HEK293 (cell line): ENCODE measurements at regions not wholly inside any gene's neighbourhood (a gene's known extent, or its start where the extent isn't known, plus 50 kb on each side); places are given as distances from the start of the nearest gene placed in this dataset.

Source experiments
- CTCF ChIA-PET: fragments of 350-600 bp; formaldehyde crosslinking; extraction: SDS; loops from one replicate; lab custom pipeline; 2021; ENCODE audit warnings: antibody characterized with exemption; lab: Yijun Ruan, JAX
- POLR2A ChIA-PET: fragments of 300-600 bp; formaldehyde crosslinking; extraction: SDS; loops from one replicate; lab custom pipeline; 2020; ENCODE audit warnings: antibody characterized with exemption, inconsistent platforms; lab: Yijun Ruan, JAX
- H3K27ac ChIP-seq: fragments of 200-500 bp; sonication (Bioruptor generic); 2 replicates; pipeline ENCODE4 v1.5.1; 2014; ENCODE audit warnings: low read depth, low read length, control low read depth, inconsistent platforms; ENCODE audit errors: extremely low read depth
- H3K36me3 ChIP-seq, 2 experiments: fragments of 200-500 bp in 1 of 2; sonication (Bioruptor generic) in 1 of 2; 1 replicate in 1 of 2; 2 replicates in 1 of 2; pipeline ENCODE4 v1.5.1; 2014 to 2017; ENCODE audit warnings: inconsistent platforms in 2 of 2, low read length in 2 of 2; ENCODE audit not compliant: control insufficient read depth in 2 of 2, insufficient read depth in 1 of 2
- H3K4me1 ChIP-seq: fragments of 200-500 bp; sonication (Bioruptor generic); 2 replicates; pipeline ENCODE4 v1.5.1; 2014; ENCODE audit warnings: mild to moderate bottlenecking, low read length, inconsistent platforms; ENCODE audit not compliant: control insufficient read depth, insufficient read depth
- H3K4me3 ChIP-seq: 2 replicates; pipeline ENCODE4 v1.5.1; 2011; ENCODE audit warnings: low read depth, mild to moderate bottlenecking, control low read depth, low read length, moderate library complexity
- H3K9me3 ChIP-seq: fragments of 200-500 bp; sonication (Bioruptor generic); 2 replicates; pipeline ENCODE4 v1.5.1; 2014; ENCODE audit warnings: low read depth, low read length, inconsistent platforms; ENCODE audit not compliant: control insufficient read depth, insufficient read depth
- HOXA7 ChIP-seq: sonication (generic); formaldehyde crosslinking; IDR thresholded peaks from 2 replicates; pipeline ENCODE4 v1.8.1; 2022; ENCODE audit warnings: missing genetic modification reagents, borderline replicate concordance
- ZNF10 ChIP-seq: fragments of 450-650 bp; formaldehyde crosslinking; IDR thresholded peaks from 2 replicates; pipeline ENCODE4 v1.5.1; 2017; ENCODE audit warnings: missing biosample characterization, missing genetic modification characterization
- ZNF140 ChIP-seq: fragments of 450-650 bp; formaldehyde crosslinking; IDR thresholded peaks from 2 replicates; pipeline ENCODE4 v1.5.1; 2016; ENCODE audit warnings: missing biosample characterization, missing genetic modification characterization
- ZNF16 ChIP-seq: fragments of 450-650 bp; formaldehyde crosslinking; IDR thresholded peaks from 2 replicates; pipeline ENCODE4 v1.5.1; 2016; ENCODE audit warnings: low read depth, missing biosample characterization, missing genetic modification characterization
- ZNF169 ChIP-seq: fragments of 450-650 bp; formaldehyde crosslinking; IDR thresholded peaks from 2 replicates; pipeline ENCODE4 v1.5.1; 2016; ENCODE audit warnings: missing biosample characterization, missing genetic modification characterization
- ZNF302 ChIP-seq: fragments of 450-650 bp; formaldehyde crosslinking; IDR thresholded peaks from 2 replicates; pipeline ENCODE4 v1.5.1; 2016; ENCODE audit warnings: missing biosample characterization, missing genetic modification characterization, low read depth
- ZNF354C ChIP-seq: fragments of 450-650 bp; formaldehyde crosslinking; IDR thresholded peaks from 2 replicates; pipeline ENCODE4 v1.5.1; 2016; ENCODE audit warnings: missing biosample characterization, missing genetic modification characterization, low read depth, borderline replicate concordance
- ZNF404 ChIP-seq: fragments of 450-650 bp; formaldehyde crosslinking; IDR thresholded peaks from 2 replicates; pipeline ENCODE4 v1.5.1; 2017; ENCODE audit warnings: missing biosample characterization, missing genetic modification characterization
- ZNF600 ChIP-seq: fragments of 450-650 bp; formaldehyde crosslinking; IDR thresholded peaks from 2 replicates; pipeline ENCODE4 v1.5.1; 2016; ENCODE audit warnings: missing biosample characterization, missing genetic modification characterization
- ZNF626 ChIP-seq: fragments of 450-650 bp; sonication (Bioruptor Pico); formaldehyde crosslinking; IDR thresholded peaks from 2 replicates; pipeline ENCODE4 v1.5.1; 2018; ENCODE audit warnings: missing biosample characterization, missing genetic modification characterization, inconsistent platforms
- ZNF654 ChIP-seq: fragments of 450-650 bp; formaldehyde crosslinking; IDR thresholded peaks from 2 replicates; pipeline ENCODE4 v1.5.1; 2016; ENCODE audit warnings: low read depth, missing biosample characterization, missing genetic modification characterization
- ZNF660 ChIP-seq: fragments of 450-650 bp; IDR thresholded peaks from 2 replicates; pipeline ENCODE4 v1.5.1; 2018; ENCODE audit warnings: missing biosample characterization, mild to moderate bottlenecking, missing genetic modification characterization
- ZNF677 ChIP-seq: fragments of 450-650 bp; IDR thresholded peaks from 2 replicates; pipeline ENCODE4 v1.5.0; 2018; ENCODE audit warnings: missing biosample characterization, mild to moderate bottlenecking, missing genetic modification characterization, moderate library complexity
- ZNF843 ChIP-seq: fragments of 450-650 bp; formaldehyde crosslinking; IDR thresholded peaks from 2 replicates; pipeline ENCODE4 v1.5.1; 2016; ENCODE audit warnings: missing biosample characterization, missing genetic modification characterization
- ZSCAN16 ChIP-seq: fragments of 450-650 bp; formaldehyde crosslinking; IDR thresholded peaks from 2 replicates; pipeline ENCODE4 v1.5.1; 2016; ENCODE audit warnings: missing biosample characterization, missing genetic modification characterization
- TF ChIP-seq, protein P1 (sequence below): fragments of 450-650 bp; formaldehyde crosslinking; IDR thresholded peaks from 2 replicates; pipeline ENCODE4 v1.5.1; 2017; ENCODE audit warnings: missing biosample characterization, missing genetic modification characterization
- TF ChIP-seq, protein P2 (sequence below): fragments of 450-650 bp; formaldehyde crosslinking; IDR thresholded peaks from 2 replicates; pipeline ENCODE4 v1.5.1; 2017; ENCODE audit warnings: missing biosample characterization, missing genetic modification characterization
- TF ChIP-seq, protein P3 (sequence below): fragments of 450-650 bp; formaldehyde crosslinking; IDR thresholded peaks from 2 replicates; pipeline ENCODE4 v1.5.1; 2017; ENCODE audit warnings: missing biosample characterization, missing genetic modification characterization

DNA sequence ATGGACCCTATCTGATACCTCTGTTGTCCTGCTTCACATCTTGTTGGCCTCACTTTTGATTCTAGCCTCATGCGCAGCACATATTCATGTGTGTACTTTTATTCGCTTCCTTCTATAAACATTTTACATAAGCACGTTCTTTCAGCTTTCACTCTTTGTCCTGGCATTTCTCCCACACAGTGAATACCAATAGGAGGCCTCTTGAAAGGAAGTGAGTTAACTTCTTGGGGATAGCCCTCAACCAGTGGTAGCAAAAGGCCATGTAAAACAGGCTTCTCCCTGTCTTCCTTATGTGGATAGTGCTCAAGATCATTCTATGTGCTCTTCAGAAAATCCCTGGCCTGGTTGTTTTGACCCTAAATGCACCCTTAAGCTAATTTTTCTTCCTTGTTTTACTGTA, 633.9 kb upstream of the MBL2 start:
- Histone ChIP-seq H3K9me3 (no peaks in the 10 kb centered on the region), H3K4me3 (no peak overlapping the region), H3K27ac (no peak overlapping the region), H3K36me3 (no peaks in the 10 kb centered on the region), H3K4me1 (no peaks in the 10 kb centered on the region)
- ChIA-PET POLR2A (no interaction called here), CTCF (no interaction called here)
- TF ChIP-seq ZNF302 (no peak), ZNF16 (tag by site-specific recombination) (no peak)
- TF ChIP-seq, protein P1, sequence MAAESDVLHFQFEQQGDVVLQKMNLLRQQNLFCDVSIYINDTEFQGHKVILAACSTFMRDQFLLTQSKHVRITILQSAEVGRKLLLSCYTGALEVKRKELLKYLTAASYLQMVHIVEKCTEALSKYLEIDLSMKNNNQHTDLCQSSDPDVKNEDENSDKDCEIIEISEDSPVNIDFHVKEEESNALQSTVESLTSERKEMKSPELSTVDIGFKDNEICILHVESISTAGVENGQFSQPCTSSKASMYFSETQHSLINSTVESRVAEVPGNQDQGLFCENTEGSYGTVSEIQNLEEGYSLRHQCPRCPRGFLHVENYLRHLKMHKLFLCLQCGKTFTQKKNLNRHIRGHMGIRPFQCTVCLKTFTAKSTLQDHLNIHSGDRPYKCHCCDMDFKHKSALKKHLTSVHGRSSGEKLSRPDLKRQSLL (tag by site-specific recombination): no peak
- TF ChIP-seq, protein P2, sequence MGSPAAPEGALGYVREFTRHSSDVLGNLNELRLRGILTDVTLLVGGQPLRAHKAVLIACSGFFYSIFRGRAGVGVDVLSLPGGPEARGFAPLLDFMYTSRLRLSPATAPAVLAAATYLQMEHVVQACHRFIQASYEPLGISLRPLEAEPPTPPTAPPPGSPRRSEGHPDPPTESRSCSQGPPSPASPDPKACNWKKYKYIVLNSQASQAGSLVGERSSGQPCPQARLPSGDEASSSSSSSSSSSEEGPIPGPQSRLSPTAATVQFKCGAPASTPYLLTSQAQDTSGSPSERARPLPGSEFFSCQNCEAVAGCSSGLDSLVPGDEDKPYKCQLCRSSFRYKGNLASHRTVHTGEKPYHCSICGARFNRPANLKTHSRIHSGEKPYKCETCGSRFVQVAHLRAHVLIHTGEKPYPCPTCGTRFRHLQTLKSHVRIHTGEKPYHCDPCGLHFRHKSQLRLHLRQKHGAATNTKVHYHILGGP (tag by site-specific recombination): no peak

DNA sequence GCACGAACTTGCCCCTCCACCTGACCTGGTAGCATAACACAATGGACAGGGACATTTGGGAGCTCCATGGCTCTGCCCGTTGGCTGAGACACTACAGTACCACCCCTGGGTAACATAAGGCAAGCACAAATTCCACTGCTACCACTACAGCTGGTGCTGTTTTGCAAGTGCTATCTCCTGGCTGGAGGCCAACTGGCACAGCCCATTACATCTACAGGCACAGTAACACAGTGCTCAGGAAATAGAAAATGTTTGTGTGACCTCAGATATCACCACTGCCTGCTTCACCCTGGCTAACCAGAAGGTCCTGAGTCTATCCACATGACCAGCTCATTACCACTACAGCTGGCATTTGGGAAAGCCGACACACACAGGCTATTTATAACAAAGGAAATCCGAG, 631.1 kb upstream of the MBL2 start:
- Histone ChIP-seq H3K27ac (no peak overlapping the region), H3K4me1 (no peaks in the 10 kb centered on the region), H3K36me3 (no peaks in the 10 kb centered on the region), H3K4me3 (no peak overlapping the region), H3K9me3 (no peaks in the 10 kb centered on the region)
- ChIA-PET CTCF (no interaction called here), POLR2A (no interaction called here)
- TF ChIP-seq ZNF404 (tag by site-specific recombination): no peak
- TF ChIP-seq ZSCAN16 (tag by site-specific recombination): no peak
- no peak for TF ChIP-seq ZNF626 (tag by site-specific recombination)
- TF ChIP-seq, protein P3, sequence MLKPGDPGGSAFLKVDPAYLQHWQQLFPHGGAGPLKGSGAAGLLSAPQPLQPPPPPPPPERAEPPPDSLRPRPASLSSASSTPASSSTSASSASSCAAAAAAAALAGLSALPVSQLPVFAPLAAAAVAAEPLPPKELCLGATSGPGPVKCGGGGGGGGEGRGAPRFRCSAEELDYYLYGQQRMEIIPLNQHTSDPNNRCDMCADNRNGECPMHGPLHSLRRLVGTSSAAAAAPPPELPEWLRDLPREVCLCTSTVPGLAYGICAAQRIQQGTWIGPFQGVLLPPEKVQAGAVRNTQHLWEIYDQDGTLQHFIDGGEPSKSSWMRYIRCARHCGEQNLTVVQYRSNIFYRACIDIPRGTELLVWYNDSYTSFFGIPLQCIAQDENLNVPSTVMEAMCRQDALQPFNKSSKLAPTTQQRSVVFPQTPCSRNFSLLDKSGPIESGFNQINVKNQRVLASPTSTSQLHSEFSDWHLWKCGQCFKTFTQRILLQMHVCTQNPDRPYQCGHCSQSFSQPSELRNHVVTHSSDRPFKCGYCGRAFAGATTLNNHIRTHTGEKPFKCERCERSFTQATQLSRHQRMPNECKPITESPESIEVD (tag by site-specific recombination): no peak
- TF ChIP-seq ZNF10 (tag by site-specific recombination): no peak
- no peak for TF ChIP-seq ZNF843
- no peak for TF ChIP-seq ZNF660
- TF ChIP-seq ZNF600 (tag by site-specific recombination): no peak

DNA sequence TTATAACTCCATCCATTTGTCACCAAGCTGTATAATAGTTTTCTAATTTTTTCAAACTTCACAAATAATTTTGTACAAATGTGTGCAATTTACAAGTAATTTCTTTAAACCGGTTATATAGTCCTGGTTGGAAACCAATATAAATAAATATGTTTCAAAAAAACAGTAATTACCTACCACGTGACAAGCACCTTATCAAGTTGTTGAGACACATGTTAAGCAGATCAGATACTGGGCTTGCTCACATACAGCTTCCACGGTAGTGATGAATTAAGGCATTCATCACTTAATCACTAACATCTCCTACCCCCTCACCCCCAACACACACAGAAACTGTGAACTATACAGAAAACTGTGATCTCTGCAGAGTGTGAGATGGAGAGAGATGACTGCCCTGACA, 630.0 kb upstream of the MBL2 start:
- H3K4me1 ChIP-seq: no peaks in the 10 kb centered on the region
- no peak overlapping the region for H3K4me3 ChIP-seq
- H3K27ac ChIP-seq: no peak overlapping the region
- H3K9me3 ChIP-seq: no peaks in the 10 kb centered on the region
- H3K36me3 ChIP-seq: no peaks in the 10 kb centered on the region
- POLR2A ChIA-PET: no interaction called here
- CTCF ChIA-PET: no interaction called here
- no peak for TF ChIP-seq ZNF140 (tag by site-specific recombination)
- TF ChIP-seq ZNF600 (tag by site-specific recombination): no peak
- no peak for TF ChIP-seq HOXA7 (CRISPR knock-in tag)
- TF ChIP-seq ZNF654 (tag by site-specific recombination): no peak
- no peak for TF ChIP-seq ZNF169 (tag by site-specific recombination)
- no peak for TF ChIP-seq ZNF354C
- no peak for TF ChIP-seq ZNF677
